ENCODE measurements at regions not wholly inside any gene's neighbourhood (a gene's known extent, or its start where the extent isn't known, plus 50 kb on each side); places are given as distances from the start of the nearest gene placed in this dataset.

DNA sequence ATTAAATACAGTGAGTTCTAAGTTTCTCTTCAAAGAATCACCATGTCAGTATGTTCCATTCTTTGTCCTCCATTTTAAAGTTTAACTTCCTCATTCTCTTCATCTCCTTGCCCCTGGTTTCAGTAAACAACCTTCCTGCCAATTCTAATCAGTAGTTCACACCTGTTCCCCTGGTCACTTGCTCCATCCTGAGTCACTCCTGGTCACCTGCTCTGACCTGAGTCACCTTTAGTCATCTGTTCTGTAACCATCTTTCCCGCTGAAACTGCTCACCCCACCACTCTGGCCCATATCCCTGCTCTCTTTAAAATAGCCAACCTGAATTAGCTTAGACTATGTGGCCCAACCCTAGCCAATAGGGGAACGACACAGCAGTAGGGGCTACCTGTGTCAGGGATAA, 1447.4 kb upstream of the TMEM132C start:
- no peaks in the 10 kb centered on the region for H3K9me3 ChIP-seq (ENCODE audit: control insufficient read depth, low read length)
- no peak overlapping the region for H3K4me3 ChIP-seq (ENCODE audit: insufficient read depth, low read depth, low read length, poor library complexity, severe bottlenecking)
- no peaks in the 10 kb centered on the region for H3K36me3 ChIP-seq (ENCODE audit: control insufficient read depth, insufficient read depth, low read length)
- no peaks in the 10 kb centered on the region for H3K4me1 ChIP-seq (ENCODE audit: control insufficient read depth, insufficient read depth, low read length, poor library complexity, severe bottlenecking)
- H3K27ac ChIP-seq (ENCODE audit: insufficient read depth, low read length, poor library complexity, severe bottlenecking), result no peak overlapping the region
- no peaks in the 10 kb centered on the region for H3K27me3 ChIP-seq (replicated peaks; ENCODE audit: control insufficient read depth, insufficient read depth, low read length, poor library complexity, severe bottlenecking)
- no peak for DNase-seq

DNA sequence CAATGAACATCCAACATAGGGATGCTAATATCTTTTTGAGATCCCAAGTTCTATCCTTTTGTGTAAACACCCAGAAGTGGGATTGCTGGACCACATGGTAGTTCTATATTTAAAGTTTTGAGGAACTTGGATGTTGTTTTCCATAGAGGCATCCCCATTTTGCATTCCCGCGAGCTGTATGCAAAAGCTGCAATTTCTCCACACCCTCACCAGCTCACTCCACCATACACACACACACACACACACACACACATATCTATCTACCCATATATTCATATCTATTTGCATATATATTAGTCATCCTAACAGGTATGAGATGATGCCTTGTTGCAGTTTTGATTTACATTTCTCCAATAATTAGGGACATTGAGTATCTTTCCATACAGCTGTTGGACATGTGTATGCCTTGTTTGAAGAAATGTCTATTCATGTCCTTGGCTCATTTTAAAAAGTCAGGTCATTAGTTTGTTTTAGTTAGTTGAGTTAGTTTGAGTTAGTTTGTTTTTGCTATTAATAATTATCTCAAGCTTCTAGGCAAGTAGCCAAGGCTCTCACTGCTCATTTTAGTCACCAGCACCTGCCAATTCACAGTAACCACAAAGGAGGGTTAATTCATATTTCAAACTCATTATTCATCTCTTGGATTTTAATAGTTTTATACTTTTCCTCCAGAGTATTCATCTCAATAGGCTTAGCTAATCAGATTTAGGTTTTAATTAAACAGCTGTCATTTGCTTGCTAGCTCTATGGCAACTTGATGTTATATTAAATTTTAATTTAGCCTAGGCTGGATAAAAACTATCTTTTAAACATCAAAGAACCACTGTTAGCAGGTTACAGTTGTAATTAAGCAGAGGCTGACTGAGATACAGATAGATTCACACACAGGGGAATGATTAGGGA, 1435.9 kb upstream of the TMEM132C start:
- DNase-seq, result no peak
- H3K27ac ChIP-seq (ENCODE audit: insufficient read depth, low read length, poor library complexity, severe bottlenecking), result no peak overlapping the region
- no peaks in the 10 kb centered on the region for H3K36me3 ChIP-seq (ENCODE audit: control insufficient read depth, insufficient read depth, low read length)
- no peaks in the 10 kb centered on the region for H3K9me3 ChIP-seq (ENCODE audit: control insufficient read depth, low read length)
- H3K4me3 ChIP-seq (ENCODE audit: insufficient read depth, low read depth, low read length, poor library complexity, severe bottlenecking), result no peak overlapping the region
- no peaks in the 10 kb centered on the region for H3K4me1 ChIP-seq (ENCODE audit: control insufficient read depth, insufficient read depth, low read length, poor library complexity, severe bottlenecking)
- no peaks in the 10 kb centered on the region for H3K27me3 ChIP-seq (replicated peaks; ENCODE audit: control insufficient read depth, insufficient read depth, low read length, poor library complexity, severe bottlenecking)

DNA sequence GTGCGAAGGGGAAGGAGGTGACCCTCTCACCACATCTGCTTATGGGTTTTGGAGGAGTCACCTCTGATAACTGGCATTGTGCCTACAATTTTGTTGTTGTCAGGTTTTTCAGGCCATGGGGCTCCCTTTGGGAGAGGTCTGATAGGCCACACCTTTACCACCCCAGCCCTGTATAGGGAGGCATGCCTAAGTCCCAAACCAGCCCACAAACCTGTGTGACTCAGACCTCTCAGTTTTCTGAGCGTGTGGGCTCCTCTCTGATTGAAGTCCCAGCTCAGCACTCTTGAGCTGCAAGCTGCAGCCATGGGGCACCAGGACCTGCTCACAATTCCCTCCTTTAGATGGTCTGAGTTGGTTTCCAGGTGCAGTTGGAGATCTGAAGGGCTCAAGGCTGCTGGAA, 1429.3 kb upstream of the TMEM132C start:
- Histone ChIP-seq H3K9me3 (ENCODE audit: control insufficient read depth, low read length) (peaks cover 5% of the 10 kb centered on the region), H3K27me3 (replicated peaks; ENCODE audit: control insufficient read depth, insufficient read depth, low read length, poor library complexity, severe bottlenecking) (no peaks in the 10 kb centered on the region), H3K4me3 (ENCODE audit: insufficient read depth, low read depth, low read length, poor library complexity, severe bottlenecking) (no peak overlapping the region), H3K4me1 (ENCODE audit: control insufficient read depth, insufficient read depth, low read length, poor library complexity, severe bottlenecking) (no peaks in the 10 kb centered on the region), H3K27ac (ENCODE audit: insufficient read depth, low read length, poor library complexity, severe bottlenecking) (no peak overlapping the region), H3K36me3 (ENCODE audit: control insufficient read depth, insufficient read depth, low read length) (no peaks in the 10 kb centered on the region)
- no peak for DNase-seq

DNA sequence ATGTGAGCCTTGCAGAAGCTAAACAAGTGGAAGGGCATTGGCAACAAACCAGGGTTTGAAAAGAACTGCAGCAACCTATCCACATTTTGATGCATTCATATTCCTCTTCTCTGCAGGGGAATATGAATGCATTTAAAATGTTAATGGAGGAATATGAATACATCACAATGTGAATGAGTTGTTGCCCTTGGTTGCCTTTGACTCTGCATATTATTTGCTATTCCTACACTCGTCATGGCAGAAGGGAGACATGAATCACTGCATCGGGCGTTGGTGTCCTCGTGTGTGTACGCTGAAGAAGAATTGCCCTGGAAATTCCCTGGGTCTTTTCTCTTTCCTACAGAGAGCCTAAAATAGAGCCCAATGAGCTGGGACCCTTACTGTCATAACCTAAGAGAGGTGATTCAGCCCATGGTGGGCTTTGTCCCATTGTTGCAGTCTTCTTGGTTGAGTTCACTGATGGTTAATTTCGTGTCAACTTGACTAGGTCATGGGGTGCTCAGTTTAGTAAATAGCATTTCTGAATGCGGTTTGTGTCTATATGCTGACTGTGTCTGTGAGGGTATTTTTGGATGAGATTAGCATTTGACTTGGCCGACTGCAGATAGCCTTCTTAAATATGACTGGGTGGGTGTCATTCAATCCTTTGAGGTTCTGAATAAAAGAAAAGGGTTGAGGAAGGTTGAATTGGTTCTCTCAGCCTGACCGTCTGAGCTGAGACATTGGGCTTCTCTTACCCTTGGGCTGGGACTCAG, 1422.9 kb upstream of the TMEM132C start:
- no peak for DNase-seq
- no peak overlapping the region for H3K27ac ChIP-seq (ENCODE audit: insufficient read depth, low read length, poor library complexity, severe bottlenecking)
- no peaks in the 10 kb centered on the region for H3K4me1 ChIP-seq (ENCODE audit: control insufficient read depth, insufficient read depth, low read length, poor library complexity, severe bottlenecking)
- H3K9me3 ChIP-seq (ENCODE audit: control insufficient read depth, low read length), result no peaks in the 10 kb centered on the region
- H3K27me3 ChIP-seq (replicated peaks; ENCODE audit: control insufficient read depth, insufficient read depth, low read length, poor library complexity, severe bottlenecking), result no peaks in the 10 kb centered on the region
- H3K36me3 ChIP-seq (ENCODE audit: control insufficient read depth, insufficient read depth, low read length), result no peaks in the 10 kb centered on the region
- no peak overlapping the region for H3K4me3 ChIP-seq (ENCODE audit: insufficient read depth, low read depth, low read length, poor library complexity, severe bottlenecking)

DNA sequence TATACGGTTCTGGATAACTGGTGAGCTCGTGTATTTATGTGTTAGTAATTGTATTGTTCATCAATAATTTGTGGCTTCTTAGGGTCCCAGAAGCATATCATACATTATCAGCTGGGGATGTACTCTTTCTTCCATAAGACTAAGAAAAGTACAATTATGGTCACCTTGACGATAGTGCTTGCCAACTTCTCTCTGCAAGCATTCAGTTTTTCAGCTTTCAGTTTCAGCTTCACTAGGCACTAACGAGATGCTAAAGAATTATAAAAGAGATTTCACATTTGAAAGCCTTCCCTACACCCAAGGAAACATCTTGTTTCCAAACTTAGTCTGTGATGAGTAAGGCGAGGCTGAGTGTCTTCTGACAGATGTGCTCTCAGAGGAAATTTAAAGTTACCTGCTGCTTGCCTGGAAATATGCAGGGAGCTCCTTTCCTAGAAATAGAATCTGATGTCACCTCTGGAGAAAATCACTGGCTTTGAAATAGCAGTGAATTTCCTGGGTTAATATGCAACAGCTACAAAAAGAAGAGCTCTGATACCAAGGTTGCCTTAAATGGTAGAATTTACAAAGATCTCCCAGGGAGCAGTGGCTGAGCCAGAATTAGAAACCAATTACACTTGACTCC, 1419.9 kb upstream of the TMEM132C start:
- no peaks in the 10 kb centered on the region for H3K9me3 ChIP-seq (ENCODE audit: control insufficient read depth, low read length)
- H3K27ac ChIP-seq (ENCODE audit: insufficient read depth, low read length, poor library complexity, severe bottlenecking), result no peak overlapping the region
- H3K36me3 ChIP-seq (ENCODE audit: control insufficient read depth, insufficient read depth, low read length), result no peaks in the 10 kb centered on the region
- H3K4me1 ChIP-seq (ENCODE audit: control insufficient read depth, insufficient read depth, low read length, poor library complexity, severe bottlenecking), result no peaks in the 10 kb centered on the region
- no peak for DNase-seq
- no peak overlapping the region for H3K4me3 ChIP-seq (ENCODE audit: insufficient read depth, low read depth, low read length, poor library complexity, severe bottlenecking)
- H3K27me3 ChIP-seq (replicated peaks; ENCODE audit: control insufficient read depth, insufficient read depth, low read length, poor library complexity, severe bottlenecking), result no peaks in the 10 kb centered on the region

DNA sequence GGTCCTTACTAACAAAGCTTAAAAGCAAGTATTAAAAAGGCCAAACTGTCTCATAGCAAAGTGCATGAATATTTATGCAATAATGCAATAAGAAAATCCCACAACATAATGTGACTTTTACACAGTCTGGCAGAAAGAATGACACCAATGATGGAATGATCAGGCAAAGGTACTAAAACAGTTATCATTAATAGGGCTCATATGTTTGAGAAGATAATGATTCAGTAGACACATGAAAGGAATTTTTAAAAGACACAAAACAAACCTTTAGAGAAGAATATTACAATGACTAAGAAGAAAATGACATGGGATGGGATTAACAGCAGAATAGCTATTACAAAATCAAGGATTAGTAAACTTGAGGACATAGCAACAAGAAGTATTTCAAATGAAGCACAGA, 1411.2 kb upstream of the TMEM132C start:
- H3K9me3 ChIP-seq (ENCODE audit: control insufficient read depth, low read length), result no peaks in the 10 kb centered on the region
- no peaks in the 10 kb centered on the region for H3K27me3 ChIP-seq (replicated peaks; ENCODE audit: control insufficient read depth, insufficient read depth, low read length, poor library complexity, severe bottlenecking)
- no peak overlapping the region for H3K4me3 ChIP-seq (ENCODE audit: insufficient read depth, low read depth, low read length, poor library complexity, severe bottlenecking)
- no peaks in the 10 kb centered on the region for H3K36me3 ChIP-seq (ENCODE audit: control insufficient read depth, insufficient read depth, low read length)
- DNase-seq, result no peak
- H3K4me1 ChIP-seq (ENCODE audit: control insufficient read depth, insufficient read depth, low read length, poor library complexity, severe bottlenecking), result no peaks in the 10 kb centered on the region
- no peak overlapping the region for H3K27ac ChIP-seq (ENCODE audit: insufficient read depth, low read length, poor library complexity, severe bottlenecking)

DNA sequence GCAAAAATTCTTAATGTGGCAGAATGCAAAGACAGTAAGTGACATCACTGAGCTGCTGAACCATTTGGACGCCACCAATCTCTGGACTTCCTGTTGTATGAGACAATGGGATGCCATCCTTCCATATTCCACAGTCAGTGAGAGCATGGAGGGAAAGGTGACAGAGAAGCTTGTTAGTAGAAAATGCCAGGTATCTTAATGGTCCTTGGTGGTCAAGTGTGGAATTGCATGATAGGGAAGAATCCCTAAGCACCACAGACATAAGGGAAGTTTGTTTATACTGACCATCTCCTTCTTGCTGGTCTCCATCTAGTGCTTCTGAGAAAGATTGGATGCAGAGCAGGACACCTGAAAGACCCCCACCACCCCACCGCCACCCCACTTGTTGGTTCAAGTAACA, 1410.0 kb upstream of the TMEM132C start:
- no peak for DNase-seq
- Histone ChIP-seq H3K27me3 (replicated peaks; ENCODE audit: control insufficient read depth, insufficient read depth, low read length, poor library complexity, severe bottlenecking) (no peaks in the 10 kb centered on the region), H3K9me3 (ENCODE audit: control insufficient read depth, low read length) (no peaks in the 10 kb centered on the region), H3K4me1 (ENCODE audit: control insufficient read depth, insufficient read depth, low read length, poor library complexity, severe bottlenecking) (no peaks in the 10 kb centered on the region), H3K27ac (ENCODE audit: insufficient read depth, low read length, poor library complexity, severe bottlenecking) (no peak overlapping the region), H3K36me3 (ENCODE audit: control insufficient read depth, insufficient read depth, low read length) (no peaks in the 10 kb centered on the region), H3K4me3 (ENCODE audit: insufficient read depth, low read depth, low read length, poor library complexity, severe bottlenecking) (no peak overlapping the region)

DNA sequence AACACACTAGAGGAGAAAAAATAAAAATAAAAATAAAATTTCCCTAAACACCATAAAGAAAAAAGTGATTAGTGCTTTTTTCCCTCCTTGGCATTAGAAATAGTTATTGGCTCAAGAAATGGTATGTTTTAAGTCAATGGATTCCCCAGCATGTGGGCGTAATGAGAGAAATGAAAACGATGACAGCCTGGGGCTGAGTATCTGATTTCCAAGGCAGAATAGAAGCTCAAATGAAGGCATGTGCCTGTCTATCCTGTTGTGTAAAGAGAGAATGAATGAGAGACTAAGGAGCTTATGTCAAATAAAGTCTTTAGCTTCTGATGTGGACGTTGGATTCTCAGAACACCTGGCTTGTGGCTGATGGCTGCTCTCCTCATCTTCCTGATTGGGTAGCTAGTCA, 1408.4 kb upstream of the TMEM132C start:
- no peak overlapping the region for H3K4me3 ChIP-seq (ENCODE audit: insufficient read depth, low read depth, low read length, poor library complexity, severe bottlenecking)
- H3K27me3 ChIP-seq (replicated peaks; ENCODE audit: control insufficient read depth, insufficient read depth, low read length, poor library complexity, severe bottlenecking), result no peaks in the 10 kb centered on the region
- H3K9me3 ChIP-seq (ENCODE audit: control insufficient read depth, low read length), result no peaks in the 10 kb centered on the region
- H3K27ac ChIP-seq (ENCODE audit: insufficient read depth, low read length, poor library complexity, severe bottlenecking), result no peak overlapping the region
- H3K36me3 ChIP-seq (ENCODE audit: control insufficient read depth, insufficient read depth, low read length), result no peaks in the 10 kb centered on the region
- DNase-seq, result no peak
- H3K4me1 ChIP-seq (ENCODE audit: control insufficient read depth, insufficient read depth, low read length, poor library complexity, severe bottlenecking), result no peaks in the 10 kb centered on the region

DNA sequence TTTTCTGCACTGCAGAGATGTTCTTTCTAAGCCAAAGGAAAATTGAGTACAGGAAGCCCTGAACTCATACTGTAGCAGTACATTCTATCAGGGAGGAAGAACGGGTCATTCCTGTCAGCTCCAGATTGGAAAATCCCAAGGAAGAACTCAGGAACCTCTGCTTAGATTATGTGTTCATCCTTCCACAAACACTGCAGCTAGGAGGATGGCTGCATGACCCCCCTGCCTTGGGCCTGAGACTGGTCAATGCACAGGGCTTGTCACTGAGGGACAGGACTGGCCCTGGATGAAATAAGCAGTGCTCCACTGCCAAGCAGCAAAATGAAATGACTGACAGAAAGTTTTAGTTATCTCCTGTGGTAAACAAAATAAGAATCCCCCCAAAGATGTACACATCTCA, 1406.8 kb upstream of the TMEM132C start:
- no peak for DNase-seq
- no peaks in the 10 kb centered on the region for H3K4me1 ChIP-seq (ENCODE audit: control insufficient read depth, insufficient read depth, low read length, poor library complexity, severe bottlenecking)

DNA sequence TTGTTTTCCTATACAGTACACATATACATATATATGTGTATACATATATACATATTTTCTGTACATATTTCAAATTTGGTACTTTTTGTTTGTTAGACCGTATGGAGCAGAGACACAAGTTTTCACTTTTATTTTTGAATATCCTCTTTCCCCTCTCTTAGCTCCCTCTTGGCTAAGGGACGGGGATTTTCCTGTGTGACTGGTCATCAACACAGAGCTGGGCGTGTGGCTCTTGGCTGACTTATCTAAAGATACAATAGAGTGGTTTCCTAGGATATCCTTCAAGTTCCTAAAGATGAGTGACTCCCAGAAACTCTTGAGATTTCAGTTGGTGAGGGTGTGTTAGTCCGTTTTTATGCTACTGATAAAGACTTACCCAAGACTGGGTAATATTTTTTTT, 1404.5 kb upstream of the TMEM132C start:
- no peaks in the 10 kb centered on the region for H3K27me3 ChIP-seq (replicated peaks; ENCODE audit: control insufficient read depth, insufficient read depth, low read length, poor library complexity, severe bottlenecking)
- no peaks in the 10 kb centered on the region for H3K4me1 ChIP-seq (ENCODE audit: control insufficient read depth, insufficient read depth, low read length, poor library complexity, severe bottlenecking)
- no peak for DNase-seq
- no peak overlapping the region for H3K4me3 ChIP-seq (ENCODE audit: insufficient read depth, low read depth, low read length, poor library complexity, severe bottlenecking)
- no peaks in the 10 kb centered on the region for H3K36me3 ChIP-seq (ENCODE audit: control insufficient read depth, insufficient read depth, low read length)
- no peak overlapping the region for H3K27ac ChIP-seq (ENCODE audit: insufficient read depth, low read length, poor library complexity, severe bottlenecking)
- no peaks in the 10 kb centered on the region for H3K9me3 ChIP-seq (ENCODE audit: control insufficient read depth, low read length)

More for the DNA sequence above, 1406.8 kb upstream of the TMEM132C start:
- Histone ChIP-seq H3K36me3 (ENCODE audit: control insufficient read depth, insufficient read depth, low read length) (no peaks in the 10 kb centered on the region), H3K4me3 (ENCODE audit: insufficient read depth, low read depth, low read length, poor library complexity, severe bottlenecking) (no peak overlapping the region), H3K27me3 (replicated peaks; ENCODE audit: control insufficient read depth, insufficient read depth, low read length, poor library complexity, severe bottlenecking) (no peaks in the 10 kb centered on the region), H3K9me3 (ENCODE audit: control insufficient read depth, low read length) (no peaks in the 10 kb centered on the region), H3K27ac (ENCODE audit: insufficient read depth, low read length, poor library complexity, severe bottlenecking) (no peak overlapping the region)

Measured in effector memory CD4-positive, alpha-beta T cell (primary cell).